IPS DF 6.9 (cell line): ENCODE measurements at regions not wholly inside any gene's neighbourhood (a gene's known extent, or its start where the extent isn't known, plus 50 kb on each side); places are given as distances from the start of the nearest gene placed in this dataset.
A peak's percentile ranks its signal among the peaks of the same experiment; 100 is the strongest.

Source experiments
- DNase-seq: peaks from one replicate; pipeline ENCODE4 v3.0.0-alpha.2; 2013; ENCODE audit warnings: low read depth, low spot score
- H3K27ac ChIP-seq: one replicate; pipeline ENCODE4 v1.5.1; 2013; ENCODE audit warnings: low read length, control low read depth
- H3K27me3 ChIP-seq: 2 replicates; pipeline ENCODE4 v1.6.1; 2013; ENCODE audit warnings: mild to moderate bottlenecking, low read length; ENCODE audit not compliant: control insufficient read depth, insufficient read depth
- H3K36me3 ChIP-seq: 2 replicates; pipeline ENCODE4 v1.6.1; 2013; ENCODE audit warnings: low read length; ENCODE audit not compliant: control insufficient read depth, insufficient read depth
- H3K4me1 ChIP-seq: 2 replicates; pipeline ENCODE4 v1.6.1; 2013; ENCODE audit warnings: low read length; ENCODE audit not compliant: control insufficient read depth, insufficient read depth
- H3K4me3 ChIP-seq: 2 replicates; pipeline ENCODE4 v1.5.1; 2013; ENCODE audit warnings: mild to moderate bottlenecking, low read length
- H3K9me3 ChIP-seq: 2 replicates; pipeline ENCODE4 v1.6.1; 2013; ENCODE audit warnings: low read length, inconsistent platforms; ENCODE audit not compliant: control insufficient read depth, insufficient read depth
- WGBS: extraction: QIAGEN DNeasy Blood & Tissue Kit; methylation state at CpG from one replicate; pipeline ENCODE4 v1.1.7; 2013; ENCODE audit warnings: mixed read lengths, missing lambda C conversion rate; ENCODE audit not compliant: insufficient read length, insufficient coverage; 5-methylcytosine and 5-hydroxymethylcytosine counted together

DNA sequence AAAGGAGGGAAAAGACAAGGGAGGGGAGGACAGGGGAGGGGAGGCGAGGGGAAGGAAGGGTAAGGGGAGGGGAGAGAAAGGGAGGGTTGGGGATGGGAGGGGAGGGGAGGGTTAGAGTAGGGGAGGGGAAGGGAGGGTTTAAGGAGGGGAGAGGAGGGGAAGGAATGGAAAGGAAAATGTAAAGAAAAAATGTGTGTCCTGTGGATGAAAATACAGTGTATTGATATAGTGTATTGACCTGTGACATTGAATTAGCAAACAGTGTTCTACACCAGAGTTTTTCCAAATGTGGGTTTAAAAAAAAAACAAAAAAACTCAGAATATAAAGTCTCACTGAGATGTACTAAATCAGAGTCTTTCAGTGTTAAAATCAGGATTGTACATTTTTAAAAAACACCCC is 1279.8 kb upstream of the ADGRL2 start:
- Histone ChIP-seq H3K36me3 (no peaks in the 10 kb centered on the region), H3K9me3 (no peaks in the 10 kb centered on the region), H3K4me1 (no peaks in the 10 kb centered on the region), H3K4me3 (no peak overlapping the region), H3K27ac (no peak overlapping the region), H3K27me3 (no peaks in the 10 kb centered on the region)
- DNase-seq, result no peak
- WGBS, result 60% methylated on average over 1 of the region's 1 CpG

DNA sequence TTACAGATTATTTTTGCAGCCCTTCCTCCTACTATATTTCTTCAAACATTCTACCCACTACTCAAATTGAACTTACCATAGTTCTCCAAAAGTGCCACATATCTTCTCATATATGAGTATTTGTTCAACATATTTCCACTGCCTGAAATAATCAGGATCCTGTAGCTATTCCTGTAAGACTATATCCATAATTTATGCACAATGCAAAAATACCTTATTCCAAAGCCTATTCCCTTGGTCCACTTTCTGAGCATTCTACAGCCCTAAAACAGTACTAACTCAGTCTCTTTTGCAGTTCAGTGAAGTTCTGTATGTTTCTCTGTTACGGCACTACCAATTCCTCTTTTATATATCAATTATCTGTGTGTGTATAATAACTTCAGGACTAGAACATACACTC is 1283.7 kb upstream of the ADGRL2 start:
- Histone ChIP-seq H3K9me3 (no peaks in the 10 kb centered on the region), H3K4me1 (no peaks in the 10 kb centered on the region), H3K36me3 (no peaks in the 10 kb centered on the region), H3K27me3 (no peaks in the 10 kb centered on the region), H3K4me3 (no peak overlapping the region), H3K27ac (no peak overlapping the region)
- no peak for DNase-seq
- WGBS, result no CpG with 5 or more reads among the region's 1 CpG

DNA sequence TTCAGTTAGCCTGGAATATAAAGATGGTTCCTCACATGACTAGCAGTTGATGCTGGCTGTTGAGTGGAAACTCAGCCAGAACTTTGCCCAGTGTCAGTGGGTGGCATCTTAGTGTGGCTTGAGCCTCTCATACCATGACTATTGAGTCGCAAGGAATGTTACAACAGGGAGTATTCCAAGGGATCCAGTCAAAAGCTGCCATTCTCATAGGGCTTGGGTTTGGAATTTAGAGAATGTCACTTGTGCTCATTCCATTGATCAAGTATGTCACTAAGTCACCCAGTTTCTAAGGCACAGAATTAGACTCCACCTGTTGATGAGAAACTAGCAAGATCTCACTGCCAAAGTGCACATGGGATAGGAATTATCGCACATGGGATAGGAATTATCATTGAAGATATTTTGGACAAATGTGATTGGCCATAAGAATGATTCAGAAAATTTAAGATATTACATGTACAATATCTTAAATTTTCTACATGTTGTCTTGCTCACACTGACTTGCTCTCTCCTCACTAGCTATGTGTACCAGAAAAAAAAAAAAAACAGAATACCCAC is 1290.7 kb upstream of the ADGRL2 start:
- no CpG with 5 or more reads among the region's 2 CpGs for WGBS
- DNase-seq, result peak; percentile 37
- Histone ChIP-seq H3K27ac (no peak overlapping the region), H3K4me1 (peaks cover 2% of the 10 kb centered on the region; the same call in 1 of the 2 replicates), H3K36me3 (no peaks in the 10 kb centered on the region), H3K27me3 (no peaks in the 10 kb centered on the region), H3K4me3 (no peak overlapping the region), H3K9me3 (no peaks in the 10 kb centered on the region)

- Histone ChIP-seq H3K4me3 (no peak overlapping the region), H3K27me3 (no peaks in the 10 kb centered on the region), H3K9me3 (no peaks in the 10 kb centered on the region), H3K4me1 (peaks cover 3% of the 10 kb centered on the region; the same call in 1 of the 2 replicates), H3K27ac (no peak overlapping the region), H3K36me3 (no peaks in the 10 kb centered on the region)
- DNase-seq, result no peak
- WGBS, result no CpG with 5 or more reads among the region's 2 CpGs
These were observed 1294.5 kb upstream of the ADGRL2 start for GRCh38 chr1:80506216-80506615.

GRCh38 chr1:80498673-80499072 is 1302.1 kb upstream of the ADGRL2 start:
- H3K9me3 ChIP-seq, result no peaks in the 10 kb centered on the region
- no peaks in the 10 kb centered on the region for H3K4me1 ChIP-seq
- H3K27ac ChIP-seq, result no peak overlapping the region
- H3K4me3 ChIP-seq, result no peak overlapping the region
- DNase-seq, result no peak
- no peaks in the 10 kb centered on the region for H3K36me3 ChIP-seq
- H3K27me3 ChIP-seq, result no peaks in the 10 kb centered on the region

DNA sequence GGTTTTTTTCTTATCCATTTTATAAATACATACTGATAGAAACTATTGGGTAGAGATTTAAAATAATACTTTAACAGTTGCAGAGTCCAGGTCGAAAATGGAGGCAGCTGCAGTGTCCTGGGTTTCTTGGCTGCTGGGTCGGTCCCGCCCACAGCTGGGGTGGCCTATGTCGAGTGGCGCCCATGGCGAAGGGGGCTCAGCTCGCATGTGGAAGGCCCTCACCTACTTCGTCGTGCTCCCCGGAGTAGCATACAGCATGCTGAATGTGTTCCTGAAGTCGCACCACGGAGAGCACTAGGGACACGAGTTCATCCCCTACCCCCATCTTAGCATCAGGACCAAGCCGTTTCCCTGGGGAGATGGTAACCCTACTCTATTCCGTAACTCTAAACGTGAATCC is 1304.9 kb upstream of the ADGRL2 start:
- WGBS, result no CpG with 5 or more reads among the region's 16 CpGs
- H3K36me3 ChIP-seq, result no peaks in the 10 kb centered on the region
- H3K9me3 ChIP-seq, result no peaks in the 10 kb centered on the region
- no peak overlapping the region for H3K4me3 ChIP-seq
- H3K27ac ChIP-seq, result no peak overlapping the region
- H3K4me1 ChIP-seq, result no peaks in the 10 kb centered on the region
- H3K27me3 ChIP-seq, result no peaks in the 10 kb centered on the region
- no peak for DNase-seq

DNA sequence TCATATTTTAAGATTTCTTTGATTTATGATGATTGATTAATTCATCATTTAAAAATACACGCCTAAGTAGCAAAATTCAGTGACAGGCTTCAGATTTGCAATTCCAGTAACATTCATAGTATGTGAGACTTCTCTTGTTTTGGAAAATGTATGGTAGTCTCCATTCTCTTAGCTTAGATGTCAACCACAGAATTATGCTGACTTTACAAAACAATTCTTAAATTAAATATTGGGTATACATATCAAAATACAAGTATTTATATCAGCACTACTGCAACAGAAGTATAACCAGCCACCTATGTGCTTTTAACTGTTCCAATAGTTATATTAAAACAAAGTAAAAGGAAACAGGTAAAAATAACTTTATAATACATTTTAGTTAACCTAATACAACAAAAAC is 1328.6 kb upstream of the ADGRL2 start:
- Histone ChIP-seq H3K9me3 (no peaks in the 10 kb centered on the region), H3K4me3 (no peak overlapping the region), H3K27me3 (no peaks in the 10 kb centered on the region), H3K4me1 (no peaks in the 10 kb centered on the region), H3K27ac (no peak overlapping the region), H3K36me3 (no peaks in the 10 kb centered on the region)
- WGBS, result no CpG with 5 or more reads among the region's 1 CpG
- DNase-seq, result no peak

DNA sequence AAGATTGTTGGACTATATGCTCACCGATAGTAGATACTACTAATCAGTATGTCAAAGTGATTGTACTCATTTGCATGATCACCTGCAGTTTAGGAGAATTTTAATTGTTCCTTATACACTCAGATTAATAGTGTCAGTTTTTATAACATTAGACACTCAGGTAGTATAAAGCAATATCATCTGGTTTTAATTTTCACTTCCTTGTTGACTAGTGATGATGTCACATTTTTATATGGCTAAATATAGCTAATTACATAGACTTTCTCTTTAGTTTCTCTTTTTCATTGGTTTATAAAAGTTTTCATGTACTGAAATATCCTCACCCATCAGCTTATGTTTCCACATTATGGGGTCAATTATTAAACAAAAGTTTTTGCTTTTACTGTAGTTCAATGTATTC is 1332.4 kb upstream of the ADGRL2 start:
- no peak overlapping the region for H3K27ac ChIP-seq
- H3K4me1 ChIP-seq, result peaks cover 2% of the 10 kb centered on the region; the same call in 1 of the 2 replicates
- no CpG with 5 or more reads among the region's 1 CpG for WGBS
- H3K27me3 ChIP-seq, result no peaks in the 10 kb centered on the region
- H3K36me3 ChIP-seq, result no peaks in the 10 kb centered on the region
- H3K9me3 ChIP-seq, result no peaks in the 10 kb centered on the region
- no peak overlapping the region for H3K4me3 ChIP-seq
- DNase-seq, result no peak

DNA sequence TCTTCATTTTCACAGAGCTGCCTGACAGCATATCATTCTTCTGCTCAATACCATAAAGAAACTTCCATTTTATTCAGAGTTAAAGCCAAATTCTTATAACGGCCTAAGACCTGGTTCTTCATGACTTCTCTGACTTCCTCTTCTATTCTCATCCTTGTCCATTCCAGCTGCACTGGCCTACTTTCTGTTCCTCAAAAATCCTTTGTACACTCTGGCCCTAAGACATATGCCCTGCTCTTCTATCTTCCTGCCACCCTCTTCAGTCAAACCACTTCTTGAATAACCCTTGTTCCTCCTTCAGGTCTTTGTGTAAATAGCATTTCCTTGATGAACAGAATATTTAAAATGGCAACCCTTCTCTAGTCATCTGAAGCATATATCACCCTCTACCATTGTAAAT is 1338.7 kb upstream of the ADGRL2 start:
- no CpG with 5 or more reads among the region's 1 CpG for WGBS
- peaks cover 2% of the 10 kb centered on the region; the same call in 1 of the 2 replicates for H3K4me1 ChIP-seq

DNA sequence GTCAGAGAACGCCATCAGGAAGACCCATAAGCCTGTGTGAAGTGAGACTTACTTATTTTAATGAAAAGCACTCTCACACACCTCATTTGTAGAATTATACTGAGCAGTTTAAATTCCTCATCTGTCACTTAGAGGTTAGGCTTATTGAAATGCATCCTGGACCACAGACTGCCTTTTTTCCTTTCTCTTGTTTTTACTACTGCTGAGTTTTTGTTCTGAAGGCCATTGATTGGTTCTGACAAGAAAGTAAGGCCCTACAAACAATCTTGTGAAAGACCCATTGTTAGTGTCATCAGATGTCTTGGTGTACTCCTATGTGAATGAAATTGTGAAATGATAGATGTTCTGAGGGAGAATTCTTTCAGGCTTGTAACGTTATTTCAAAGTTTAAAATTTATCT is 1343.3 kb upstream of the ADGRL2 start:
- no peak for DNase-seq
- Histone ChIP-seq H3K36me3 (no peaks in the 10 kb centered on the region), H3K27ac (no peak overlapping the region), H3K9me3 (no peaks in the 10 kb centered on the region), H3K4me3 (no peak overlapping the region), H3K4me1 (no peaks in the 10 kb centered on the region), H3K27me3 (no peaks in the 10 kb centered on the region)
- WGBS, result no CpG with 5 or more reads among the region's 2 CpGs

More for the DNA sequence above, 1338.7 kb upstream of the ADGRL2 start:
- Histone ChIP-seq H3K9me3 (no peaks in the 10 kb centered on the region), H3K36me3 (no peaks in the 10 kb centered on the region), H3K27me3 (no peaks in the 10 kb centered on the region), H3K27ac (no peak overlapping the region), H3K4me3 (no peak overlapping the region)
- DNase-seq, result no peak

DNA sequence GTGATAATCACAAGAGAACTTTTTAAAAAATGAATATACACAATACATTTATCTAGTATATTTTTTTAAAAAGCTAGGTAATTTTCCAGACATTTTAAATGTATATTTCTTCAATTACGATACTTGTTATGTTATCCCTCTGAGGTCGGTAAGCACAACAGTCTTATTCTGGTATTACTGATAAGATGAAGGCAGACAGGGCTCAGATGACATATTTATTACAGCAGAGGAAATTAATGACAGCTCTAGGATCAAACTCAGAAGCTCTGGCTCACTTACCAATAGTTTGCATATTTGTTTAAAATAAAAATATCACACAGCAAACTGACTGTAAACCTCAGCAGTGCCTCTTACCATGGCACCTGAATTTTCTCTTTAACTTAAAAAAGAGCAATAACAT is 1347.0 kb upstream of the ADGRL2 start:
- DNase-seq, result no peak
- Histone ChIP-seq H3K27ac (no peak overlapping the region), H3K9me3 (no peaks in the 10 kb centered on the region), H3K4me3 (no peak overlapping the region), H3K4me1 (no peaks in the 10 kb centered on the region), H3K27me3 (no peaks in the 10 kb centered on the region), H3K36me3 (no peaks in the 10 kb centered on the region)
- no CpG with 5 or more reads among the region's 2 CpGs for WGBS
